SK-N-SH (cell line): ENCODE measurements at regions not wholly inside any gene's neighbourhood (a gene's known extent, or its start where the extent isn't known, plus 50 kb on each side); places are given as distances from the start of the nearest gene placed in this dataset.

Source experiments
- CTCF ChIA-PET: fragments of 300-600, 350-600 bp; formaldehyde crosslinking; extraction: SDS; loops from one replicate; lab custom pipeline; 2021; lab: Yijun Ruan, JAX
- POLR2A ChIA-PET: fragments of 350-600 bp; sonication (Branson Sonifier 250); formaldehyde crosslinking; extraction: SDS; loops from one replicate; lab custom pipeline; 2020; ENCODE audit warnings: antibody characterized with exemption, inconsistent platforms; lab: Yijun Ruan, JAX
- DNase-seq: peaks from one replicate; pipeline ENCODE4 v3.0.0; 2012
- H2AFZ ChIP-seq: fragments of 200-600 bp; sonication (generic); 2 replicates; pipeline ENCODE4 v1.8.1; 2016; ENCODE audit warnings: antibody characterized with exemption, mild to moderate bottlenecking, low read depth
- H3F3A ChIP-seq: fragments of 200-600 bp; sonication (generic); replicated peaks from 2 replicates; pipeline ENCODE3; 2016; ENCODE audit warnings: antibody characterized with exemption, mild to moderate bottlenecking; ENCODE audit not compliant: insufficient read depth
- H3K27ac ChIP-seq, 2 experiments: fragments of 200-500 bp in 1 of 2; fragments of 200-600 bp in 1 of 2; sonication (Bioruptor generic) in 1 of 2; sonication (generic), shearing (Covaris generic) in 1 of 2; 2 replicates each; pipeline versions ENCODE4 v1.5.1 to v1.6.1; 2014 to 2016; ENCODE audit warnings: low read depth in 2 of 2, inconsistent platforms in 1 of 2, low read length in 1 of 2, mild to moderate bottlenecking in 1 of 2, mixed read lengths in 1 of 2
- H3K27me3 ChIP-seq: fragments of 200-600 bp; sonication (generic), shearing (Covaris generic); 2 replicates; pipeline ENCODE4 v1.6.1; 2016; ENCODE audit warnings: mixed run types; ENCODE audit not compliant: insufficient read depth
- H3K36me3 ChIP-seq, 2 experiments: fragments of 200-500 bp in 1 of 2; fragments of 200-600 bp in 1 of 2; sonication (Bioruptor generic) in 1 of 2; sonication (generic) in 1 of 2; replicated peaks in 1 of 2; 2 replicates each; pipeline versions ENCODE3 to v1.5.1; 2014 to 2016; ENCODE audit warnings: low read length in 1 of 2, mild to moderate bottlenecking in 1 of 2; ENCODE audit not compliant: insufficient read depth in 2 of 2, control insufficient read depth in 1 of 2
- H3K4me1 ChIP-seq, 2 experiments: fragments of 200-500 bp in 1 of 2; fragments of 200-600 bp in 1 of 2; sonication (Bioruptor generic) in 1 of 2; sonication (generic), shearing (Covaris generic) in 1 of 2; 2 replicates each; pipeline versions ENCODE4 v1.5.1 to v1.6.1; 2014 to 2016; ENCODE audit warnings: low read depth in 1 of 2, low read length in 1 of 2, mixed run types in 1 of 2; ENCODE audit not compliant: insufficient read depth in 2 of 2, control insufficient read depth in 1 of 2
- H3K4me2 ChIP-seq: fragments of 200-600 bp; sonication (generic), shearing (Covaris generic); 2 replicates; pipeline ENCODE4 v1.6.1; 2017; ENCODE audit warnings: mixed run types
- H3K4me3 ChIP-seq, 2 experiments: fragments of 200-500 bp in 1 of 2; fragments of 200-600 bp in 1 of 2; sonication (Bioruptor generic) in 1 of 2; sonication (generic), shearing (Covaris generic) in 1 of 2; 2 replicates each; pipeline versions ENCODE4 v1.5.1 to v1.8.1; 2014 to 2016; ENCODE audit warnings: low read depth in 2 of 2, inconsistent platforms in 1 of 2, low read length in 1 of 2, mild to moderate bottlenecking in 1 of 2, mixed read lengths in 1 of 2, moderate library complexity in 1 of 2
- H3K79me2 ChIP-seq: fragments of 200-600 bp; sonication (generic); 2 replicates; pipeline ENCODE4 v1.8.1; 2017; ENCODE audit warnings: mild to moderate bottlenecking; ENCODE audit not compliant: insufficient read depth
- H3K9ac ChIP-seq: fragments of 200-600 bp; sonication (generic); 2 replicates; pipeline ENCODE4 v1.6.1; 2017; ENCODE audit warnings: mixed run types
- H3K9me2 ChIP-seq: fragments of 200-600 bp; sonication (generic); 2 replicates; pipeline ENCODE4 v1.6.1; 2017; ENCODE audit warnings: mixed run types
- H3K9me3 ChIP-seq: fragments of 200-600 bp; sonication (generic); 2 replicates; pipeline ENCODE4 v1.6.1; 2017; ENCODE audit warnings: mixed run types, mild to moderate bottlenecking, moderate library complexity
- H4K20me1 ChIP-seq: fragments of 200-600 bp; sonication (generic); 2 replicates; pipeline ENCODE4 v1.6.1; 2017; ENCODE audit warnings: mild to moderate bottlenecking, mixed run types; ENCODE audit not compliant: insufficient read depth
- CHD2 ChIP-seq: fragments of 150-350 bp; IDR thresholded peaks from 2 replicates; pipeline ENCODE4 v1.6.1; 2018; ENCODE audit warnings: low read length; ENCODE audit not compliant: partially characterized antibody
- ELF1 ChIP-seq: IDR thresholded peaks from 2 replicates; pipeline ENCODE4 v1.4.0; 2012
- EZH2phosphoT487 ChIP-seq: fragments of 200-600 bp; sonication (generic); IDR thresholded peaks from 2 replicates; pipeline ENCODE4 v1.6.1; 2017; ENCODE audit warnings: low read depth, mixed run types, mild to moderate bottlenecking, antibody characterized with exemption, moderate library complexity, borderline replicate concordance
- FOSL2 ChIP-seq: IDR thresholded peaks from 2 replicates; pipeline ENCODE4 v1.4.0; 2012; ENCODE audit warnings: low read depth, mild to moderate bottlenecking, moderate library complexity, borderline replicate concordance
- JUND ChIP-seq: IDR thresholded peaks from 2 replicates; pipeline ENCODE4 v1.4.0; 2012
- MAX ChIP-seq: IDR thresholded peaks from 2 replicates; pipeline ENCODE4 v1.4.0; 2012; ENCODE audit warnings: low read depth
- MXI1 ChIP-seq: IDR thresholded peaks from 2 replicates; pipeline ENCODE4 v1.6.1; 2012; ENCODE audit warnings: mild to moderate bottlenecking, low read depth, low read length, improper control_type of control experiment
- NRF1 ChIP-seq: IDR thresholded peaks from 2 replicates; pipeline ENCODE4 v1.6.1; 2012; ENCODE audit warnings: low read depth, mild to moderate bottlenecking, low read length
- REST ChIP-seq: IDR thresholded peaks from 2 replicates; pipeline ENCODE4 v1.6.1; 2012; ENCODE audit warnings: mild to moderate bottlenecking, low read depth, low read length, moderate library complexity
- SMC3 ChIP-seq: IDR thresholded peaks from 2 replicates; pipeline ENCODE4 v1.6.1; 2012; ENCODE audit warnings: low read depth, low read length, improper control_type of control experiment
- TAF1 ChIP-seq: IDR thresholded peaks from 2 replicates; pipeline ENCODE4 v1.6.1; 2012; ENCODE audit warnings: low read depth, mild to moderate bottlenecking, low read length, moderate library complexity, borderline replicate concordance
- TCF12 ChIP-seq: IDR thresholded peaks from 2 replicates; pipeline ENCODE4 v1.4.0; 2012
- TEAD4 ChIP-seq: IDR thresholded peaks from 2 replicates; pipeline ENCODE4 v1.4.0; 2012; ENCODE audit warnings: mild to moderate bottlenecking, borderline replicate concordance; ENCODE audit not compliant: insufficient read depth
- USF1 ChIP-seq: IDR thresholded peaks from 2 replicates; pipeline ENCODE4 v1.4.0; 2012; ENCODE audit warnings: low read depth, borderline replicate concordance
- ZBTB33 ChIP-seq: IDR thresholded peaks from 2 replicates; pipeline ENCODE4 v1.4.0; 2012; ENCODE audit warnings: low read depth, borderline replicate concordance
- WGBS: methylation state at CpG from one replicate; pipeline ENCODE4 v1.1.6; 2017; ENCODE audit warnings: low lambda C conversion rate; 5-methylcytosine and 5-hydroxymethylcytosine counted together

GRCh38 chr6:138596126-138596525, 96.8 kb upstream of the NHSL1 start:
- WGBS = 49% methylated on average over 5 of the region's 5 CpGs
- DNase-seq = no peak

DNA sequence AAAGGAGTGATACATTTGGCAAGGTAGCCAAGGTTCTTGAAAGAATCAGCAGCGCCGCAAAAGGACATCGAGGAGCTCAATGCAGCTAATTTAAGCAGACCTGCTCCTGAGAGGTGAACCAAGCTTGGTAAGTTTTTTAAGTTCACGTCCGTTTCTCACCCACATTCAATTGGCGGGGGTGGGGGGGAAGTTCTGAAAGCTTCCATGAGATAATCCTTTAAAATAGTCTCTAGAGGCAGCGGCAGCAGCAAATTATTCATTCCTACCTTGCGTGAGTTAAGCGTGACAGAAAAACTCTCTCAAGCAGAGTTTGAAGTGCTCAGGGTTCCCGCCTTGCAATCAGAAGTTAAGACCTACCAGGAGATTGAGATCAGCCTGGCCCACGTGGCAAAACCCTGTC, 97.3 kb upstream of the NHSL1 start:
- Histone ChIP-seq H3K27ac (no peak overlapping the region), H3K9ac (no peak overlapping the region), H3F3A (peaks cover 17% of the 10 kb centered on the region), H3K36me3 (no peaks in the 10 kb centered on the region), H3K4me3 (no peak overlapping the region), H3K27me3 (no peaks in the 10 kb centered on the region), H3K9me3 (no peaks in the 10 kb centered on the region), H2AFZ (no peak overlapping the region), H3K4me2 (no peak overlapping the region), H3K4me1 (peaks cover 0 to 11% of the 10 kb centered on the region in 2 experiments; a peak in 1 of 4 replicates), H4K20me1 (no peaks in the 10 kb centered on the region), H3K79me2 (no peaks in the 10 kb centered on the region), H3K9me2 (no peaks in the 10 kb centered on the region)
- WGBS = 38% methylated on average over 11 of the region's 11 CpGs
- CTCF ChIA-PET = interaction anchor here (3.4 kb wide), 1 partner anchor 169 kb away, joined by 11 read pairs; no protein-coding TSS in a partner anchor
- POLR2A ChIA-PET = no interaction called here
- no peak for DNase-seq
- TF ChIP-seq TCF12 (no peak), TEAD4 (no peak), MXI1 (no peak), EZH2phosphoT487 (no peak), SMC3 (no peak), TAF1 (no peak), ZBTB33 (no peak)

More at GRCh38 chr6:138596126-138596525, 96.8 kb upstream of the NHSL1 start:
- H3F3A ChIP-seq = peaks cover 17% of the 10 kb centered on the region
- no peak overlapping the region for H3K4me3 ChIP-seq
- no peak overlapping the region for H3K4me2 ChIP-seq
- H3K9ac ChIP-seq = no peak overlapping the region
- H3K36me3 ChIP-seq = no peaks in the 10 kb centered on the region
- no peak overlapping the region for H2AFZ ChIP-seq
- H3K27ac ChIP-seq = no peak overlapping the region
- H3K79me2 ChIP-seq = no peaks in the 10 kb centered on the region
- H3K9me2 ChIP-seq = no peaks in the 10 kb centered on the region
- no peaks in the 10 kb centered on the region for H3K27me3 ChIP-seq
- POLR2A ChIA-PET = no interaction called here
- H4K20me1 ChIP-seq = no peaks in the 10 kb centered on the region
- peaks cover 0 to 11% of the 10 kb centered on the region in 2 experiments; a peak in 1 of 4 replicates for H3K4me1 ChIP-seq
- TF ChIP-seq JUND (no peak), ELF1 (no peak), NRF1 (no peak), MAX (no peak), USF1 (no peak), FOSL2 (no peak), REST (no peak), CHD2 (no peak)
- TF ChIP-seq, all 33 proteins: peak for 0
- CTCF ChIA-PET = interaction anchor here (3.4 kb wide), 1 partner anchor 169 kb away, joined by 11 read pairs; no protein-coding TSS in a partner anchor
- no peaks in the 10 kb centered on the region for H3K9me3 ChIP-seq
